GM12878 (cell line): ENCODE measurements at regions not wholly inside any gene's neighbourhood (a gene's known extent, or its start where the extent isn't known, plus 50 kb on each side); places are given as distances from the start of the nearest gene placed in this dataset.
A peak's percentile ranks its signal among the peaks of the same experiment; 100 is the strongest.

ENCODE experiments used
- ATAC-seq: fragments of 200-7000 bp; cut with Tn5 transposase; 3 replicates; pipeline ENCODE4 v1.9.1; 2020; ENCODE audit warnings: mild to moderate bottlenecking, moderate library complexity
- BruUV-seq: library from RNA; stranded (reverse); fragments of 400-500 nt; replicated peaks from 2 replicates; lab custom pipeline; 2021; lab: Mats Ljungman, UMichigan
- CTCF ChIA-PET: fragments of 300-600 bp; sonication (Branson Sonifier 250); formaldehyde crosslinking; extraction: SDS; loops from one replicate; lab custom pipeline; 2021; ENCODE audit warnings: inconsistent platforms; lab: Yijun Ruan, JAX
- POLR2A ChIA-PET: fragments of 350-600 bp; formaldehyde crosslinking; extraction: SDS; loops from one replicate; lab custom pipeline; 2021; ENCODE audit warnings: inconsistent platforms; lab: Charles Lee
- RAD21 ChIA-PET: fragments of 300-600 bp; sonication (Branson Sonifier 250); formaldehyde crosslinking; loops from one replicate; lab custom pipeline; 2023; ENCODE audit warnings: antibody characterized with exemption; ENCODE audit not compliant: unreplicated experiment; lab: Charles Lee
- SMC1A ChIA-PET: fragments of 300-600 bp; sonication (Branson Sonifier 250); formaldehyde crosslinking; loops from one replicate; lab custom pipeline; 2023; ENCODE audit not compliant: unreplicated experiment, uncharacterized antibody; lab: Charles Lee
- DNase-seq: peaks from one replicate; pipeline ENCODE4 v3.0.0-alpha.2; 2011; ENCODE audit warnings: low read depth, low spot score
- FAIRE-seq: peaks from 3 replicates; lab custom pipeline; 2011; peaks lifted over from hg19 to GRCh38; lab: Jason Lieb, UNC
- H2AFZ ChIP-seq: 2 replicates; pipeline ENCODE4 v1.6.0; 2011; ENCODE audit warnings: low read depth, low read length, control low read depth; ENCODE audit not compliant: control insufficient read depth
- H3K27ac ChIP-seq: 2 replicates; pipeline ENCODE4 v1.5.1; 2011; ENCODE audit warnings: control low read depth; ENCODE audit not compliant: control insufficient read depth, insufficient read depth
- H3K27me3 ChIP-seq, 2 experiments: replicated peaks in 1 of 2; 2 replicates each; pipeline versions ENCODE4 v1.6.0 to v1.6.1; 2011; ENCODE audit warnings: low read length in 1 of 2; ENCODE audit not compliant: control insufficient read depth in 2 of 2, insufficient read depth in 2 of 2
- H3K36me3 ChIP-seq, 2 experiments: 2 replicates each; pipeline ENCODE4 v1.5.1; 2011; ENCODE audit warnings: low read length in 1 of 2; ENCODE audit not compliant: control insufficient read depth in 2 of 2, insufficient read depth in 2 of 2
- H3K4me1 ChIP-seq: 2 replicates; pipeline ENCODE4 v1.6.1; 2011; ENCODE audit warnings: mild to moderate bottlenecking, low read length, moderate library complexity, mixed read lengths; ENCODE audit not compliant: control insufficient read depth, insufficient read depth
- H3K4me2 ChIP-seq: 2 replicates; pipeline ENCODE4 v1.6.0; 2011; ENCODE audit warnings: control low read depth; ENCODE audit not compliant: control insufficient read depth, insufficient read depth
- H3K4me3 ChIP-seq: fragments of 200-600 bp; sonication (generic); 2 replicates; pipeline ENCODE4 v1.5.1; 2016
- H3K79me2 ChIP-seq: 2 replicates; pipeline ENCODE4 v1.6.0; 2011; ENCODE audit warnings: low read length; ENCODE audit not compliant: control insufficient read depth, insufficient read depth
- H3K9ac ChIP-seq: 2 replicates; pipeline ENCODE4 v1.8.0; 2011; ENCODE audit warnings: low read length, control low read depth, mixed read lengths; ENCODE audit not compliant: control insufficient read depth, insufficient read depth
- H3K9me3 ChIP-seq: replicated peaks from 3 replicates; pipeline ENCODE4 v1.5.1; 2011; ENCODE audit warnings: mild to moderate bottlenecking, low read length; ENCODE audit not compliant: control insufficient read depth, insufficient read depth
- H4K20me1 ChIP-seq: 2 replicates; pipeline ENCODE4 v1.6.0; 2011; ENCODE audit not compliant: control insufficient read depth, insufficient read depth
- ATF7 ChIP-seq: fragments of 450-650 bp; IDR thresholded peaks from 2 replicates; pipeline ENCODE4 v1.6.1; 2016; ENCODE audit warnings: low read depth, mild to moderate bottlenecking
- CTCF ChIP-seq, 3 experiments: IDR thresholded peaks in 2 of 3; conservative IDR thresholded peaks in 1 of 3; 2 replicates each; pipeline ENCODE4 v1.5.1; 2011; ENCODE audit warnings: low read depth in 3 of 3, low read length in 3 of 3, mild to moderate bottlenecking in 3 of 3, control low read depth in 2 of 3, moderate library complexity in 2 of 3, inconsistent platforms in 1 of 3, mixed read lengths in 1 of 3; ENCODE audit not compliant: control insufficient read depth in 2 of 3, insufficient read depth in 1 of 3; ENCODE audit errors: extremely low read depth in 1 of 3
- DPF2 ChIP-seq: fragments of 450-650 bp; IDR thresholded peaks from 2 replicates; pipeline ENCODE4 v1.6.1; 2017; ENCODE audit warnings: mild to moderate bottlenecking
- EED ChIP-seq: sonication (generic); IDR thresholded peaks from 2 replicates; pipeline ENCODE4 v1.6.1; 2016; ENCODE audit warnings: antibody characterized with exemption, low read depth
- ESRRA ChIP-seq: IDR thresholded peaks from 2 replicates; pipeline ENCODE4 v1.6.1; 2012; ENCODE audit warnings: mild to moderate bottlenecking, low read length, improper control_type of control experiment
- ETV6 ChIP-seq, 2 experiments: fragments of 450-650 bp in 1 of 2; IDR thresholded peaks in 1 of 2; conservative IDR thresholded peaks in 1 of 2; 2 replicates each; pipeline ENCODE4 v1.6.1; 2014; ENCODE audit warnings: antibody characterized with exemption in 1 of 2, borderline replicate concordance in 1 of 2, low read depth in 1 of 2, mild to moderate bottlenecking in 1 of 2, moderate library complexity in 1 of 2
- FOXK2 ChIP-seq: fragments of 450-650 bp; IDR thresholded peaks from 2 replicates; pipeline ENCODE4 v1.6.1; 2017; ENCODE audit warnings: mild to moderate bottlenecking, moderate library complexity
- FOXM1 ChIP-seq: IDR thresholded peaks from 2 replicates; pipeline ENCODE4 v1.6.1; 2012; ENCODE audit warnings: low read depth, mild to moderate bottlenecking, inconsistent platforms, low read length, moderate library complexity
- HCFC1 ChIP-seq: fragments of 150-350 bp; IDR thresholded peaks from 2 replicates; pipeline ENCODE4 v1.6.1; 2014; ENCODE audit warnings: low read length
- IKZF1 ChIP-seq: fragments of 450-650 bp; conservative IDR thresholded peaks from 2 replicates; pipeline ENCODE4 v1.6.1; 2017; ENCODE audit warnings: antibody characterized with exemption, mild to moderate bottlenecking
- IKZF2 ChIP-seq, 2 experiments: fragments of 450-650 bp; IDR thresholded peaks; 2 replicates each; pipeline ENCODE4 v1.6.1; 2017; ENCODE audit warnings: mild to moderate bottlenecking in 2 of 2, moderate library complexity in 2 of 2
- JUNB ChIP-seq: IDR thresholded peaks from 2 replicates; pipeline ENCODE4 v1.6.1; 2016; ENCODE audit warnings: antibody characterized with exemption, mild to moderate bottlenecking
- MEF2B ChIP-seq: fragments of 450-650 bp; IDR thresholded peaks from 2 replicates; pipeline ENCODE4 v1.6.1; 2018; ENCODE audit warnings: mild to moderate bottlenecking, moderate library complexity; ENCODE audit not compliant: partially characterized antibody, poor library complexity, severe bottlenecking
- MTA2 ChIP-seq: fragments of 450-650 bp; IDR thresholded peaks from 2 replicates; pipeline ENCODE4 v1.6.1; 2016; ENCODE audit warnings: low read depth, mild to moderate bottlenecking, moderate library complexity
- MYB ChIP-seq: fragments of 150-350 bp; IDR thresholded peaks from 2 replicates; pipeline ENCODE4 v1.6.1; 2014; ENCODE audit warnings: mild to moderate bottlenecking, low read depth, low read length, borderline replicate concordance
- NFIC ChIP-seq: IDR thresholded peaks from 2 replicates; pipeline ENCODE4 v1.6.1; 2012; ENCODE audit warnings: low read depth, mild to moderate bottlenecking, inconsistent platforms, low read length, moderate library complexity
- NFYA ChIP-seq: IDR thresholded peaks from 2 replicates; pipeline ENCODE4 v1.6.1; 2011; ENCODE audit warnings: low read depth, mild to moderate bottlenecking, low read length, improper control_type of control experiment, borderline replicate concordance
- RELB ChIP-seq: fragments of 450-650 bp; IDR thresholded peaks from 2 replicates; pipeline ENCODE4 v1.6.1; 2017; ENCODE audit warnings: low read depth, mild to moderate bottlenecking, moderate library complexity
- RUNX3 ChIP-seq: IDR thresholded peaks from 2 replicates; pipeline ENCODE4 v1.6.1; 2012; ENCODE audit warnings: low read length, inconsistent platforms
- SIN3A ChIP-seq: IDR thresholded peaks from 2 replicates; pipeline ENCODE4 v1.6.1; 2012; ENCODE audit warnings: low read depth, low read length, improper control_type of control experiment
- SRF ChIP-seq, 2 experiments: IDR thresholded peaks; 2 replicates each; pipeline ENCODE4 v1.6.1; 2011; ENCODE audit warnings: low read depth in 2 of 2, low read length in 2 of 2, mild to moderate bottlenecking in 1 of 2, moderate library complexity in 1 of 2
- ZBED1 ChIP-seq: IDR thresholded peaks from 2 replicates; pipeline ENCODE4 v1.6.1; 2016; ENCODE audit warnings: borderline replicate concordance
- ZNF217 ChIP-seq: fragments of 450-650 bp; IDR thresholded peaks from 2 replicates; pipeline ENCODE4 v1.6.1; 2017; ENCODE audit warnings: antibody characterized with exemption, mild to moderate bottlenecking
- WGBS: methylation state at CpG from one replicate; pipeline ENCODE4 v1.1.6; 2016; ENCODE audit warnings: low lambda C conversion rate; ENCODE audit not compliant: insufficient replicate concordance, insufficient coverage; ENCODE audit errors: missing lambda C conversion rate; 5-methylcytosine and 5-hydroxymethylcytosine counted together
- in situ Hi-C: fragments of 300-500 bp; cut with MboI; formaldehyde crosslinking; loops from 9 replicates; pipeline ENCODE4 v1.14.3; 2018; ENCODE audit warnings: mixed read lengths
- intact Hi-C: fragments of 100-400 bp; cut with micrococcal nuclease; formaldehyde crosslinking; loops from one replicate; pipeline ENCODE4 v1.14.2; 2022; ENCODE audit not compliant: unreplicated experiment

- BruUV-seq: no TSS peak
- Histone ChIP-seq H3K36me3 (no peaks in the 10 kb centered on the region), H3K79me2 (no peaks in the 10 kb centered on the region), H3K27me3 (no peaks in the 10 kb centered on the region), H3K4me2 (no peak overlapping the region), H3K9ac (no peak overlapping the region), H3K9me3 (no peaks in the 10 kb centered on the region; the same call in 2 of the 3 replicates), H2AFZ (no peak overlapping the region), H3K27ac (no peak overlapping the region), H3K4me1 (peaks cover 10% of the 10 kb centered on the region), H3K4me3 (no peak overlapping the region), H4K20me1 (no peaks in the 10 kb centered on the region)
- no peak for DNase-seq
- intact Hi-C loops (no loop called here), in situ Hi-C loops (no loop called here)
- SMC1A ChIA-PET: interaction anchor here (0.6 to 3.9 kb wide), 7 partner anchors 12 to 87 kb away, joined by 3 to 19 read pairs (median 3); no protein-coding TSS in a partner anchor
- POLR2A ChIA-PET: no interaction called here
- WGBS: 3% methylated on average over 2 of the region's 2 CpGs
- RAD21 ChIA-PET: interaction anchor here (1.0 to 1.6 kb wide), 3 partner anchors 25 to 152 kb away, joined by 3 to 7 read pairs (median 5); no protein-coding TSS in a partner anchor
- no peak for FAIRE-seq
- CTCF ChIA-PET: interaction anchor here (1.2 to 1.5 kb wide), 6 partner anchors 9 to 247 kb away, joined by 3 to 5 read pairs (median 4); no protein-coding TSS in a partner anchor
- peak; percentile 79 for ATAC-seq
- TF ChIP-seq NFIC (peak; percentile 75; the same call in 1 of the 2 replicates), JUNB (peak; percentile 95), FOXM1 (peak; percentile 16; the same call in 1 of the 2 replicates), MEF2B (no peak), ZBED1 (peak; percentile 59; the same call in 1 of the 2 replicates), IKZF2 (IDR thresholded peaks at IDR 0.05) (peak; percentile 37 to 39), ESRRA (no peak), ETV6 (conservative IDR thresholded peaks at IDR 0.05 in 1 of 2, IDR thresholded peaks at IDR 0.05 in 1 of 2; ENCODE audit: borderline replicate concordance in 1 of 2, low read depth in 1 of 2) (peak in 1 of 2 experiments; percentile 77; a peak in 2 of 4 replicates), RELB (no peak), SRF (IDR thresholded peaks at IDR 0.05; ENCODE audit: low read depth in 2 of 2, low read length in 2 of 2) (no peak), RUNX3 (0 out of 2 replicates have a peak, but pooled peaks have one; percentile 23), IKZF1 (peak; percentile 33; the same call in 1 of the 2 replicates), DPF2 (0 out of 2 replicates have a peak, but pooled peaks have one; percentile 21), CTCF (IDR thresholded peaks at IDR 0.05 in 2 of 3, conservative IDR thresholded peaks at IDR 0.05 in 1 of 3; ENCODE audit: control insufficient read depth in 2 of 3, extremely low read depth in 1 of 3, insufficient read depth in 1 of 3, low read depth in 3 of 3, low read length in 3 of 3) (no peak), HCFC1 (no peak), MTA2 (peak; percentile 9; the same call in 1 of the 2 replicates), EED (peak; percentile 82), ZNF217 (peak; percentile 60; the same call in 1 of the 2 replicates), MYB (no peak), FOXK2 (no peak), NFYA (no peak), ATF7 (no peak), SIN3A (no peak)
Observed at GRCh38 chr3:56942523-56942922, 117.9 kb upstream of the SPATA12 start.
